GM12875 (cell line): ENCODE measurements at regions not wholly inside any gene's neighbourhood (a gene's known extent, or its start where the extent isn't known, plus 50 kb on each side); places are given as distances from the start of the nearest gene placed in this dataset.

Source experiments
- H3K4me3 ChIP-seq: one replicate; pipeline ENCODE4 v1.5.1; 2011; ENCODE audit warnings: low read depth, low read length, control low read depth
- TF ChIP-seq, protein P1 (sequence below): IDR thresholded peaks from 2 replicates; pipeline ENCODE4 v1.5.1; 2011; ENCODE audit warnings: low read depth, mild to moderate bottlenecking, control low read depth, inconsistent platforms, low read length, moderate library complexity, borderline replicate concordance; ENCODE audit not compliant: insufficient read depth

DNA sequence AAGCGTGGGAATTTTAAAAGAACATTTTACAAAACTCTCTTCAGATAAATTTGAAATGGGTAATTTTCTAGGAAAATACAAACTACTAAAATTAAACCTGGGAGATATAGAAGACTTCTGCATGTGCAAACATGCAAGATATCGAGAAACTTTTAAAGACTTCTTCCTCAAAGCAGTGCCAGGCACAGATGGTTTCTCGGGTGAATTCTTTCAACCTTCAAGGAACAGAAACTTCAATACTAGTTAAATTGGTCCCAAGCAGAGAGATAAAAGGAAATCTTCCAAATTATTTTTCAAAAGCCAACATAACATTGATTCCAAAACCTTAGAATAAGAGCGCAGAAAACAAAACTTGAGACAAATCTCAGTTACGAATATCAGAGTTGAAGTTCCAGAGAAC is 732.7 kb downstream of the PDCD6IP start:
- TF ChIP-seq, protein P1, sequence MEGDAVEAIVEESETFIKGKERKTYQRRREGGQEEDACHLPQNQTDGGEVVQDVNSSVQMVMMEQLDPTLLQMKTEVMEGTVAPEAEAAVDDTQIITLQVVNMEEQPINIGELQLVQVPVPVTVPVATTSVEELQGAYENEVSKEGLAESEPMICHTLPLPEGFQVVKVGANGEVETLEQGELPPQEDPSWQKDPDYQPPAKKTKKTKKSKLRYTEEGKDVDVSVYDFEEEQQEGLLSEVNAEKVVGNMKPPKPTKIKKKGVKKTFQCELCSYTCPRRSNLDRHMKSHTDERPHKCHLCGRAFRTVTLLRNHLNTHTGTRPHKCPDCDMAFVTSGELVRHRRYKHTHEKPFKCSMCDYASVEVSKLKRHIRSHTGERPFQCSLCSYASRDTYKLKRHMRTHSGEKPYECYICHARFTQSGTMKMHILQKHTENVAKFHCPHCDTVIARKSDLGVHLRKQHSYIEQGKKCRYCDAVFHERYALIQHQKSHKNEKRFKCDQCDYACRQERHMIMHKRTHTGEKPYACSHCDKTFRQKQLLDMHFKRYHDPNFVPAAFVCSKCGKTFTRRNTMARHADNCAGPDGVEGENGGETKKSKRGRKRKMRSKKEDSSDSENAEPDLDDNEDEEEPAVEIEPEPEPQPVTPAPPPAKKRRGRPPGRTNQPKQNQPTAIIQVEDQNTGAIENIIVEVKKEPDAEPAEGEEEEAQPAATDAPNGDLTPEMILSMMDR = no peak
- H3K4me3 ChIP-seq = no peak overlapping the region

GRCh38 chr3:34533451-34533850 is 735.0 kb downstream of the PDCD6IP start:
- TF ChIP-seq, protein P1 = no peak
- no peak overlapping the region for H3K4me3 ChIP-seq

- TF ChIP-seq, protein P1 = no peak
- no peak overlapping the region for H3K4me3 ChIP-seq
These were observed 735.6 kb downstream of the PDCD6IP start for GRCh38 chr3:34534013-34534412.

- H3K4me3 ChIP-seq = no peak overlapping the region
- TF ChIP-seq, protein P1 = no peak
These were observed 745.7 kb downstream of the PDCD6IP start for GRCh38 chr3:34544136-34544535.

GRCh38 chr3:34547297-34547920 is 749.0 kb downstream of the PDCD6IP start:
- no peak overlapping the region for H3K4me3 ChIP-seq
- TF ChIP-seq, protein P1 = no peak

DNA sequence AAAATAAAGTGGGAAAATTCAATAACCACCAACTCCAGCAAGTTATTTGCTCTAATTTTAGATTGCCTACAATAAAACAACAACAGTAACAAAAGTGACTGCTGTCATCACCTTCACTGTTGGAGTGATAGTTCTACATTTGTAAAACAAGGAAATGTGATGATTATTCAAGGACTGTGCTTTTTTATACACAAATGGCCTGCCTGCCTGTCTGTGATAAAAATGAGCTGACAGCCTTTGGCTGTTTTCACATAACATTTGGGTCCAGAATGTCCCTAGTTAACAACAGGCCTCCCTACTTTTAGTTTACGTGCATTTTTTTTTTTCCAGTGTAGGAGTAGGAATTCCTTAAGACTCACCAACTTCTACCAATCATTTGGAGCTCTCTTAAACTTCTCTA is 768.8 kb downstream of the PDCD6IP start:
- TF ChIP-seq, protein P1 = no peak
- H3K4me3 ChIP-seq = no peak overlapping the region

GRCh38 chr3:34568766-34569165 is 770.3 kb downstream of the PDCD6IP start:
- no peak overlapping the region for H3K4me3 ChIP-seq
- TF ChIP-seq, protein P1 = no peak
